ENCODE measurements at regions not wholly inside any gene's neighbourhood (a gene's known extent, or its start where the extent isn't known, plus 50 kb on each side); places are given as distances from the start of the nearest gene placed in this dataset.

DNA sequence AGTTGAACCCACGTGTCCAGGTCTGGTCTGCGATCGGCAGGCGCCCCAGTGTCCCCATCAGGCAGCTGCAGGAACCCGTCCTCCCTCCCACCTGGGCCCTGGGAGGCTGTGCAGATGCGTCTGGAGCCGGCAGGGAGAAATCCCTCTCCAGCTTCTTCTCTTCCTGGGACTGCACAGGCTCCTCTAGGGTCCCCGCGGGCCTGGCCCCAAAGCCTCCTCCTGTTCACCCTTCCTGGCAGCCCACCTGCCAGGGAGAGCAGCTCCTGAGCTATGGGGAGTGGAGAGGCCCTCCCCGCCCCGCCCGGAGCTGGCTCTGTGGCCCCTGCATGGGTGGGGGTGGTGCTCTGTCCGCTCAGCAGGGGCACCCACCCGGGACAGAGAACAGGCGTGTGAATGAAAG is 179.2 kb upstream of the ALKAL2 start:
- TF ChIP-seq, protein P1, sequence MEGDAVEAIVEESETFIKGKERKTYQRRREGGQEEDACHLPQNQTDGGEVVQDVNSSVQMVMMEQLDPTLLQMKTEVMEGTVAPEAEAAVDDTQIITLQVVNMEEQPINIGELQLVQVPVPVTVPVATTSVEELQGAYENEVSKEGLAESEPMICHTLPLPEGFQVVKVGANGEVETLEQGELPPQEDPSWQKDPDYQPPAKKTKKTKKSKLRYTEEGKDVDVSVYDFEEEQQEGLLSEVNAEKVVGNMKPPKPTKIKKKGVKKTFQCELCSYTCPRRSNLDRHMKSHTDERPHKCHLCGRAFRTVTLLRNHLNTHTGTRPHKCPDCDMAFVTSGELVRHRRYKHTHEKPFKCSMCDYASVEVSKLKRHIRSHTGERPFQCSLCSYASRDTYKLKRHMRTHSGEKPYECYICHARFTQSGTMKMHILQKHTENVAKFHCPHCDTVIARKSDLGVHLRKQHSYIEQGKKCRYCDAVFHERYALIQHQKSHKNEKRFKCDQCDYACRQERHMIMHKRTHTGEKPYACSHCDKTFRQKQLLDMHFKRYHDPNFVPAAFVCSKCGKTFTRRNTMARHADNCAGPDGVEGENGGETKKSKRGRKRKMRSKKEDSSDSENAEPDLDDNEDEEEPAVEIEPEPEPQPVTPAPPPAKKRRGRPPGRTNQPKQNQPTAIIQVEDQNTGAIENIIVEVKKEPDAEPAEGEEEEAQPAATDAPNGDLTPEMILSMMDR (IDR thresholded peaks at IDR 0.05; ENCODE audit: borderline replicate concordance, extremely low read depth, low read length, poor library complexity, severe bottlenecking): no peak
- no peak for TF ChIP-seq EZH2 (IDR thresholded peaks at IDR 0.05; ENCODE audit: borderline replicate concordance, low read depth, low read length, severe bottlenecking)
